ENCODE measurements at regions not wholly inside any gene's neighbourhood (a gene's known extent, or its start where the extent isn't known, plus 50 kb on each side); places are given as distances from the start of the nearest gene placed in this dataset.

DNA sequence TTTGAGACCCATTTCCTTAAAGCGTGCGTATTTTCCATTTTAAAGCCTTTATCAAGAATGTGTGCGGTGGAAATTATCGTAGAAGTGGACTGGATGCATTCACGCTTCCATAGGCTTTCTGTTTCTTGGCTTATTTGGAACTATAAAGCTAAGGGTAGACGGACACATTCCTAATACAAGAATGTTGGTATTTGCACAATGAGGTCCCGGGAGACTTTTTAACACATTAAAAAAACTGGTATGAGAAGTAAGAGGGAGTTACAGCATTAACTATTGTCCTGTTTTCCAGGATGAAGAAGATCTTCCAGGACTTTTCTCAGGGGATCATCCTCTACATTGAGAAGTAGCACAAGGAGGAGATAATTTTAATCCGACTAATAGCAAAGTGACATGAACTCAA lies 653.0 kb downstream of the MTRR start:
- Histone ChIP-seq H3K36me3 (no peaks in the 10 kb centered on the region), H3K9me3 (no peaks in the 10 kb centered on the region), H3K27me3 (no peaks in the 10 kb centered on the region), H3K27ac (no peak overlapping the region), H3K4me3 (no peak overlapping the region), H3K4me1 (no peaks in the 10 kb centered on the region)
- WGBS = 86% methylated on average over 8 of the region's 8 CpGs
- TF ChIP-seq POLR2AphosphoS5 (IDR thresholded peaks at IDR 0.05) = no peak
- TF ChIP-seq, protein P1, sequence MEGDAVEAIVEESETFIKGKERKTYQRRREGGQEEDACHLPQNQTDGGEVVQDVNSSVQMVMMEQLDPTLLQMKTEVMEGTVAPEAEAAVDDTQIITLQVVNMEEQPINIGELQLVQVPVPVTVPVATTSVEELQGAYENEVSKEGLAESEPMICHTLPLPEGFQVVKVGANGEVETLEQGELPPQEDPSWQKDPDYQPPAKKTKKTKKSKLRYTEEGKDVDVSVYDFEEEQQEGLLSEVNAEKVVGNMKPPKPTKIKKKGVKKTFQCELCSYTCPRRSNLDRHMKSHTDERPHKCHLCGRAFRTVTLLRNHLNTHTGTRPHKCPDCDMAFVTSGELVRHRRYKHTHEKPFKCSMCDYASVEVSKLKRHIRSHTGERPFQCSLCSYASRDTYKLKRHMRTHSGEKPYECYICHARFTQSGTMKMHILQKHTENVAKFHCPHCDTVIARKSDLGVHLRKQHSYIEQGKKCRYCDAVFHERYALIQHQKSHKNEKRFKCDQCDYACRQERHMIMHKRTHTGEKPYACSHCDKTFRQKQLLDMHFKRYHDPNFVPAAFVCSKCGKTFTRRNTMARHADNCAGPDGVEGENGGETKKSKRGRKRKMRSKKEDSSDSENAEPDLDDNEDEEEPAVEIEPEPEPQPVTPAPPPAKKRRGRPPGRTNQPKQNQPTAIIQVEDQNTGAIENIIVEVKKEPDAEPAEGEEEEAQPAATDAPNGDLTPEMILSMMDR (IDR thresholded peaks at IDR 0.05) = no peak
- TF ChIP-seq EP300 (IDR thresholded peaks at IDR 0.05) = no peak
- no peak for TF ChIP-seq POLR2A (IDR thresholded peaks at IDR 0.05)
- no peak for DNase-seq (ENCODE audit: low spot score in 2 of 2)

GRCh38 chr5:8522646-8523045 lies 653.7 kb downstream of the MTRR start:
- no peak for DNase-seq (ENCODE audit: low spot score in 2 of 2)
- no peaks in the 10 kb centered on the region for H3K36me3 ChIP-seq
- H3K9me3 ChIP-seq = no peaks in the 10 kb centered on the region
- no peak overlapping the region for H3K4me3 ChIP-seq
- no peaks in the 10 kb centered on the region for H3K4me1 ChIP-seq
- H3K27me3 ChIP-seq = no peaks in the 10 kb centered on the region
- no peak for TF ChIP-seq EP300 (IDR thresholded peaks at IDR 0.05)
- TF ChIP-seq, protein P1 (IDR thresholded peaks at IDR 0.05) = no peak
- TF ChIP-seq POLR2A (IDR thresholded peaks at IDR 0.05) = no peak
- no peak for TF ChIP-seq POLR2AphosphoS5 (IDR thresholded peaks at IDR 0.05)
- WGBS = 56% methylated on average over 3 of the region's 3 CpGs
- H3K27ac ChIP-seq = no peak overlapping the region

GRCh38 chr5:8523501-8523900 lies 654.6 kb downstream of the MTRR start:
- no peak for TF ChIP-seq POLR2A (IDR thresholded peaks at IDR 0.05)
- Histone ChIP-seq H3K4me3 (no peak overlapping the region), H3K27me3 (no peaks in the 10 kb centered on the region), H3K36me3 (no peaks in the 10 kb centered on the region), H3K27ac (no peak overlapping the region), H3K4me1 (no peaks in the 10 kb centered on the region), H3K9me3 (no peaks in the 10 kb centered on the region)
- 64% methylated on average over 3 of the region's 3 CpGs for WGBS
- no peak for DNase-seq (ENCODE audit: low spot score in 2 of 2)

- Histone ChIP-seq H3K36me3 (no peaks in the 10 kb centered on the region), H3K4me1 (no peaks in the 10 kb centered on the region), H3K9me3 (no peaks in the 10 kb centered on the region), H3K27me3 (no peaks in the 10 kb centered on the region), H3K27ac (no peak overlapping the region), H3K4me3 (no peak overlapping the region)
- TF ChIP-seq, protein P1 (IDR thresholded peaks at IDR 0.05) = no peak
- TF ChIP-seq POLR2AphosphoS5 (IDR thresholded peaks at IDR 0.05) = no peak
- no peak for TF ChIP-seq EP300 (IDR thresholded peaks at IDR 0.05)
- no peak for TF ChIP-seq POLR2A (IDR thresholded peaks at IDR 0.05)
- WGBS = 87% methylated on average over 2 of the region's 2 CpGs
- DNase-seq (ENCODE audit: low spot score in 2 of 2) = no peak
Measured at GRCh38 chr5:8525819-8526218, 656.9 kb downstream of the MTRR start.

- DNase-seq (ENCODE audit: low spot score in 2 of 2) = no peak
Measured at GRCh38 chr5:8528106-8528505, 659.2 kb downstream of the MTRR start.

More at GRCh38 chr5:8528106-8528505, 659.2 kb downstream of the MTRR start:
- no peak overlapping the region for H3K27ac ChIP-seq
- TF ChIP-seq EP300 (IDR thresholded peaks at IDR 0.05) = no peak
- TF ChIP-seq, protein P1 (IDR thresholded peaks at IDR 0.05) = no peak
- no peak for TF ChIP-seq POLR2A (IDR thresholded peaks at IDR 0.05)
- TF ChIP-seq POLR2AphosphoS5 (IDR thresholded peaks at IDR 0.05) = no peak
- no peak overlapping the region for H3K4me3 ChIP-seq
- no peaks in the 10 kb centered on the region for H3K36me3 ChIP-seq
- H3K27me3 ChIP-seq = no peaks in the 10 kb centered on the region
- H3K4me1 ChIP-seq = no peaks in the 10 kb centered on the region
- H3K9me3 ChIP-seq = no peaks in the 10 kb centered on the region
- 20% methylated on average over 4 of the region's 4 CpGs for WGBS
